HG03520 (cell line): ENCODE measurements at regions not wholly inside any gene's neighbourhood (a gene's known extent, or its start where the extent isn't known, plus 50 kb on each side); places are given as distances from the start of the nearest gene placed in this dataset.

ENCODE experiments used
- ATAC-seq: cut with Tn5 transposase; IDR thresholded peaks from one replicate; pipeline ENCODE4 v1.9.1; 2021; ENCODE audit warnings: mild to moderate bottlenecking, moderate library complexity; ENCODE audit not compliant: unreplicated experiment

DNA sequence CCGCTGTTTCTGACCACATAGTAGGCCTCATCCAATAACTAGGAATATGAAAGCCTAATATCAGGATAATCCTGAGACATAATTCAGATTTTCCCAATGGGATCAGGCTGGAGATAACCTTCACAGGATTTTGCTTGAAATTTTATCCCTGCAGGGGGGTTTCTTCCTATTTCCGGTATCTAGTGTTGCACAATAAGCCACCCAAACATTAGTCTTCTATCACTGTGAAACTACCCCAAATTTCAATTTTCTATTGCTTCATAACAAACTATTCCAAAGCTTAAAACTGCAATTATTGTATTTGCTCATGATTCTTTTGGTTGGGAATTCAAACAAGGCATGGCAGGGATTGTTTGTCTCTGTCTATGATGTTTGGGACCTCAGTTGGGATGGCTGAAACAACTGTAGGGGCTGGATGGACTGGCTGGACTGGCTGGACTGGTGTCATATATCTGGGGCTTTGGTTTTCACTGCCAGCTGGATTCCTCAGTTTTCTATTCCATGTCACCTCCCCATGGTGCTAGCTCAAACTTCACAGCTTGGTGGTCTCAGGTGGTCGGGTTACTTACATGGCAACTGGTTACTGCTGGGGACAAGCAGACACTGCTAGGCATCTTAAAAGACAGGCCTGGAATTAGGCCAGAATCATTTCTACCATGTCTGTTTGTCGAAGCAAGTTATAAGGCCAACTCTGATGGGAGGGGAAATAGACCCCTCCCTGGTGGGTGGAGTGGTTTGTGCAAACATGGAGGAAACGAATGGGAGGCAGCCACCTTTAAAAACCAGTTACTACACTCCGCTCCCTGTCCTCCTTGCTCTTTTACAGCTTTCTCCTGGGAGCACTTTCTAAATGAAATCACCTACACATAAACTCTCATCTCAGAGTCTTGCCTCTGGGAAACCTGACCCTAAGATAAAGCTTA is 88.2 kb upstream of the STT3B start:
- no peak for ATAC-seq

DNA sequence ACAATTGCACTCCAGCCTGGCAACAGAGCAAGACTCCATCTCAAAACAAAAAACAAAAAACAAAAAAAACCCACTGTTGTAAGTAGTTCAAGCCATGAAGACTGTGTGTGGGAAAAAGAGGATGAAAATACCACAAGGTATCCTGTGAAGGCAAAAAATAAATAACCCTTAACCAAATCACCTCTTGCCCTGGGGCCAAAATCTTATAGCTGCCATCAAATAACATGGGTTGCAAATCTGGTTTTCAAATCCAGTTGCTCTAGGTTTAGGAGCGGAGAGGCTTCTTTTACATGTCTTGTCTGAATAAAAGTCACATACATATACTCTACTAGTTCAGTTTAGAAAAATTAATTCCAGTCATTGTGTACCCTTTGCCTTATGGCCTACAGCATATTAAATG is 87.0 kb upstream of the STT3B start:
- ATAC-seq = no peak

DNA sequence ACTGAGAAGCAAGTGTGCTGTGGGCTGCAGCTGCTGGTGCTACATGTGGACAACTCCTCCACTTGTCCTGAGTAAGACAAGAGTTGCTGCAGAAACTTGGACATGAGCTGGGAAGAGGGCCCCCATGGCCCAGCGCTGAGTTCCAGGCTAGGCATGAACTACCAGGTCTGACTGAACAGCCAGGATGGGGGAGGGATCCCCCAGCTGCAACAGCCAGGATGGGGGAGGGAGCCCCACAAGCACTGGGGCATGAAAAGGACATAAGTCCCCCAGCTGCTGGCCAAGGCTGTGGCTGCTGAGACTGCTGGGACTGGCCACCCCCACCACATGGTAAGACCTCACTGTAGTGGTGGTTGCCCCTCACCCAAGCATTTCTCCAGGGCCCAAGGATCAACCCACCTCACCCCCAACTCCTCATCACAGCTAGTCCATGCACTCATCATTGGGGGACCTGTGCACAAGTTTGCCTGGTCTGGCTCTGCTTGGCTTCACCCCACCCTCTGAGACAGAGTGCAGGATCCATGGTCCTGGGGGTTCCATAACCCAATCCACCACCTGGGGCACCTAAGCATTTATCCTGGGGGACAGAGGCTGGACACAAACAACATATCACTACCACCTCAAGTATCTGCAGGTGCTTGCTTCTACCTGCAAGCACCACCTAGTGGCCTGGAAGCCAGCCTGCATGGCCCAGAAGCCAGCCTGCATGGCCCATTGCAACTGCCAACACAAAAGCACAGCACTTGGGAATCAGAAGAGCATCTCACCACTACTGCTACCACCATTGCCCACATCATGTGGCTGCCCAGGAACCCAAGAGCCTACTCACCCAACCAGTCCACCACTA is 84.5 kb upstream of the STT3B start:
- ATAC-seq = peak; percentile 55

DNA sequence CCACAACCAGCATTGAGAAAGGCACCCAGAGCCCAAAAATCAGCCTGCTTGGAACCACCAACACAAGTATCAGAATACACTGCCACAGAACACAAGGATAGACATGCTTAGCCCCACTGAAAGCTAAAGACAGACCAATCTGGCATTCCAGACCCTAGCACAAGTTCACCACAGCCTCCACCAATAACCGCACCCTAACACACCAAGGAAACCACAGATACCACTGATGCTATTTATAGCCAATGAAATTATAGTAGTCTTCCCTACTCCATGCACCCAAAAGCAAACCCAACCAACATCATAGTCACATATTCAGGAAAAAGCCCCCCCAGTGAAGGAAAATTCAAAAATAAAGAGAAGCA is 83.9 kb upstream of the STT3B start:
- ATAC-seq = no peak

DNA sequence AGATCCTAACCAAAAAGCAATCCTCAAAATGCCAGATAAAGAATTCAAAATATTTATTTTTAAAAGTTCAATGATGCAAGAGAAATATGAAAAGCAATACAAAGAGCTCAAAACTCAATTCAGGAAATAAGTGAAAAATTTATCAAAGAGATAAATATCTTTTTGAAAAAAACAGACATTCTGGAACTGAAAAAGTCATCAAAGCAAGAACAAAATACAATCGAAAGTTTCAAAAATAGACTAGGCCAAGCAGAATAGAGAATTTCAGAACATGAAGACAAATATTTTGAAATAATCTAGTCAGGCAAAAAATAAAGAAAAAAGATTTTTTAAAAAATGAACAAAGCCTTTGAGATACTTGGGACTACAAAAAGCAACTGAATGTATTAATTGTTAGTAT is 83.4 kb upstream of the STT3B start:
- no peak for ATAC-seq

DNA sequence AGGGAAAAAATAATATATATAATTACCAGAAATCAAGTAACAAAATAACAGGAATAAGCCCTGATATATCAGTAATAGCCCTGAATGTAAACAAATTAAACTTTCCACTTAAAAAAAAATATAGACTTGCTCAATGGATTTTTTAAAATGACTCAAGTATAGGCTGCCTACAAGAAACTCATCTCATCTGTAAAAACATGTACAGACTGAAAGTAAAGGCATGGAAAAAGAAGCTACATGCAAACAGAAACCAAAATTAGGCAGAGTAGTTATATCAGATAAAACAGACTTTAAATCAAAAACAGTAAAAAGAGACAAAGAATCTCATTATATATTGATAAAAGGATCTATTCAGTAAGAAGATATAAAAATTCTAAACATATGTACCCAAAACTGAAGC is 82.4 kb upstream of the STT3B start:
- ATAC-seq = no peak

DNA sequence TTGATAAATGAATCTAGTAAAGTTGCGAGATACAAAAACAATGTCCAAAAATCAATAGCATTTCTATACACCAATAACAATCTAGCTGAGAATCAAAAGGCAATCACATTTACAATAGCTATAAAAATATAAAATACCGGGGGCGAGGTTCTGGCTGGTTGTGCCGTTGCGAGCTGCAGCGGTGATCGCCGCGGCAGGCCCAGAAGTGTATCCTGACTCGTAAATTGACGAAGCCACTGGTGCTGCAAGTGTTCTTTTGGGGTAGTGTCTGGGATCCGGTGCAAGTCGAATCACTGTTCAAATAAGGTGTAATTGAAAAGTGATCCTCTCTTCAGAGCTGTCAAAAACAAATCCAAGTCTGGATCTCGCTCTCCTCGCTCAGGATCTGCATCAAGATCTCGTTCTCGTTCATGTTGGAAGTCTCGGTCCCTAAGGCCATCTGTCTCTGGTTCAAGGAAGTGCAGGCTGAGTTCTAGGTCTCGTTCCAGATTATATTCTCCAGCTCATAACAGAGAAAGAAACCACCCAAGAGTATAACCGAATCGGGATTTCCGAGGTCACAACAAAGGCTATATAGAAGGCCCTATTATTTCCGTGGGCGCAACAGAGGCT is 80.1 kb upstream of the STT3B start:
- no peak for ATAC-seq

DNA sequence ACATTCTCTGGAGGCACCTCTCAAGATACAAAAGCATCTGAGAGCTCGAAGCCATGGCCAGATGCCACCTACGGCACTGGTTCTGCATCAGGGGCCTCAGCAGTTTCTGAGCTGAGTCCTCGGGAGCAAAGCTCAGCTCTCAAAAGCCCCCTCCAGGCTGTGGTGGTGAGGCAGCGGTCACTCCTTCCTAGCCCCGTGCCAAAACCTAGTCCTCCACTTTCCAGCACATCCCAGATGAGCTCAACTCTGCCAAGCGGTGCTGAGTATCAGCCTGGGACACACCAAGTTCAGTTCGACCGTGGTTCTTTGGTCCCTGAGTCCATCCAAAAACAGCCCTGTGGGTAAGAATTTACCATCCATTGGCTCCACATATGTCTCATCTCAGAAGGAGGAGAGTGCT is 79.3 kb upstream of the STT3B start:
- no peak for ATAC-seq

DNA sequence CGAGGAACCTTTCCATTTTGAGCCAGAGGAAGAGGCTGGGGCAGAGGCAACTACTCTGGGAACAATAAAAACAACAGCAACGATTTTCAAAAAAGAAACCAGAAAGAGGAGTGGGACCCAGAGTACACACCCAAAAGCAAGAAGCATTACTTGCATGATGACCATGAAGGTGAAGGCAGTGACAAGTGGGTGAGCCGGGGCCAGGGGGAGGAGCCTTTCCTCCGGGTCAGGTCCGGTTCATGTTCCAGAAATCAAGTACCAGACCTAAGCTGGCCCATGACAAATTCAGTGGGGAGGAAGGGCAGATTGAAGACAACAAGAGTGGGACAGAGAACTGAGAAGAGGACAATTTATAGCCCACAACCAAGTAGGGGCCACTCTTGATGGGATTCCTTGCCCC is 77.2 kb upstream of the STT3B start:
- ATAC-seq = no peak

DNA sequence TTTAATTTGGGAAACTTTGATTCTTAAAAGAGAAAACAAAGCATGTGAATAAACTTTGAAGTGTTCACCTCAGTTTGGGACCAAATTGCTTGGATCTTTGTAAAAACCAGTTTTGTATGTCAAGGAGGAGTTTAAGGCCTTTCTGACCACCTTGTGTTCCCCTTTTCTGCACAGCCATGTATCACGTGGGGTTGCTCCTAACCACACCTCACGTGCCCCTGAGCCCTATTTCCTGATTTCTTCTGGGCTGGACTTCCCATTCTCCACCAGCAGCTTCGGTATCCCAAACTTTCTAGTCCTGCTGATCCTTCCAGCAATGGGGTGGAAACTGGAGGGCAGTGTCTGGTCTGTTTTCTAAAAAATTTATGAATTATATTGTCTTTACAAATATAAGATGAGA is 76.4 kb upstream of the STT3B start:
- ATAC-seq = no peak

DNA sequence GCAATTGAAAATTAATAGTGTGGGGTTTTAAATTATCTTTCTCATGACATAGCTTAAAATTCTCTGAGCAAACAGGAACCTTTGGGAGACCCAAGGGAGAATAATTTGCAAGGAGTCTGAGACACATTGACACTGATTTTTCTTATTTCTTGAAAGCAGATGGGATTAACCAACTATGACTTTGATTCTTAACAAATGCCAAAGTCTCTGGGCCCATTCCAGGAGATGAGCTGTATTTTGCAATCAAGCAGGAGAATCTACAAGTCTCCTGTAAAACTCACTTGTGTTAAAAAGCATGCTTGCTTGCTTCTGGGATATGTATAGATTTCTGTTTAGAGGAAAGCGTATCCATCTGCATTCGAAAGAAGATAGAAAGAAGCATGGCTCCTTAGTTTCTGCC is 71.3 kb upstream of the STT3B start:
- ATAC-seq = no peak

DNA sequence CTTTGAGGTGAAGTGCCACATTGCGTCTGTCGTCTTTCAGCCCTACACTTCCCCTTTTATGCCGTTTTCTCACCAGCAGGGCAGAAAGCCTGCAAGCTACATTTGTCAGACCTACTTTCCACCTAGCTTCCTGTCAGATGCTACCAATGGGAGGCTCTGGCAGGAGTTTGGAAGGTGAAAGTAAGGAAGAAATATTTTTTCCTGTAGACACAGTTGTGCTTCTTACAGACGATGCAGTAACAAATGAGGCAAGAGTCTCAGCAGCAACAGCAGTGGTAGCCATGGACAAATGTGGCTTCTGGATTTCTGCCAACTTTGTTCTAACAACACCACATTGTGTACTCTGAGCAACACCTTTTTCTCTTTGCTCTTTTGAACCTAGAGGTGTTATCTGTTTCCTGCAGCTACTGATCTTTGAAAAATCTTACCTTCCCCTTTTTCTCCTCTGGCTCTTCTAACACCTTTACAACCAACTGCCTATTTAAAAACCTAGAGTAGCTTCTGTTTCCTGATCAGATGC is 70.6 kb upstream of the STT3B start:
- ATAC-seq = peak; percentile 94

DNA sequence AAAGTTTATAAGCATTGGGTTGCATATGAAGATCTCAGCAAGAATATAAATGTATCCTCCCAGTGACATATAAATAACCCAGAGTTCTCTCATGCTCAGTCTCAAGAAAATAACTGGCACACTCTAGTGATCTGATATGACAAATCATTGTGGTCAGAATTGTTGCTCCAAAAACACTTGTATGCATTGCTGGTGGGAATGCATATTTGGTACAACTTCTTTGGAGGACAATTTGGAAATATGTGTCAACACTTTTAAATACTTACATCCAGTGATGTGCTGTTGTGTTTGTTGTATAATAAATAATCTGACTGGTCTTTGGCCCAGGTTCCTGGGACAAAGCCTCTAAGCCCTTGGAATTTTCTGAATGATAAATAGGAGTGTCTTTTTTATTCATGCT is 66.7 kb upstream of the STT3B start:
- no peak for ATAC-seq

DNA sequence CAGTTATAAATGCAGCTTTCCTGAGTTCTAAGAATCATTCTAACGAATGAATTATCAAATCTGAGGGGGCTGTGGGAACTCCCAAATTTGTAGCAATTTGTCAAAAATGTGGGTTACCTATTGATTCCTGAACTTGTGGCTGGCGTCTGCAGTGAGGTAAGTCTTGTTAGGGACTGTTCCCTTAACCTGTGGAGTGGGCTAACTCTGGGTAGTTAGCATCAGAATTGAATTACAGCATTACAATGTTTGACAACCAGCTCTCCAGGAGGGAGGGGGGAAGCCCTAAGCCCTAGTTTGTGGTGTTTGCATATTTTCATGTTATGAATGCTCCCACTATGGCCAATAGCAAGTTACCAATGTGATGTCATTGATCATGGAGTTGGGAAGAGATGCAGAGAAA is 65.9 kb upstream of the STT3B start:
- ATAC-seq = no peak

DNA sequence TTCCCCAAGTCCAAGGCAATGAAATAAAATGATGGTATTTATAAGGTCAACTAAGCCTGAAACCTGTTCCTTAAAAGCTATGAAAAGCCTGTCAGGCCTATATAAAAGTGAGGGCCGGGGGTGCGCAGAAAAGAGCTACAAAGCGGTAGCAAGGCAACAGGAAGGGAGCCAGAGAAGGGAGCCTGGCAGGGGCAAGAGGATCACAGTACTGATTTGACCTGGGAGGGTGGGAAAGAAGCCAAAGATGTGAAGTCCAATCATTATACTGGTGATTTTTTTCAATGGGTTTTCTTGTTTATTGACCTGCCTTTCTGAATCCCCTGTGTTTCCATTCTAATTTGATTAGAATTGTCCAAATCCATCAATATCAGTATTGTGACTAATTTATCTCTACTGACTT is 64.3 kb upstream of the STT3B start:
- ATAC-seq = no peak

DNA sequence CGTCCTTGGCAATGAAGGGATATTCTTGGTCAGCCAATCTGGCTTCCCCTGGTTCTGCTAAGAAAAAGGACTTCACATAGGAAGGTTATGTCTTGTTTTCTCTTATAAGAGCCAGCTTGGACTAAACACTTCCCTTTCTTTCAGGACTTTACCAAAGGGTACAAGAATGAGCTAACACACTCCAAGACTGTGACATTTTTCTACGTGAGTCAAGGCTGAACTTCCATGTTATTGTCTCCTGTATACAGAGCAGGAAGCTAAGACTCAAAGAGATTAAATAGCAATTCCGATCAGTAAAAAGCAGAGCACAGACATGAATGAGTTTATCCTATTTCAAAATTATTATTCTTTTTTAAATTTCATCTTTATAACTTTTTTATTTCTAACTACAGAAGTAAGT is 63.3 kb upstream of the STT3B start:
- no peak for ATAC-seq

DNA sequence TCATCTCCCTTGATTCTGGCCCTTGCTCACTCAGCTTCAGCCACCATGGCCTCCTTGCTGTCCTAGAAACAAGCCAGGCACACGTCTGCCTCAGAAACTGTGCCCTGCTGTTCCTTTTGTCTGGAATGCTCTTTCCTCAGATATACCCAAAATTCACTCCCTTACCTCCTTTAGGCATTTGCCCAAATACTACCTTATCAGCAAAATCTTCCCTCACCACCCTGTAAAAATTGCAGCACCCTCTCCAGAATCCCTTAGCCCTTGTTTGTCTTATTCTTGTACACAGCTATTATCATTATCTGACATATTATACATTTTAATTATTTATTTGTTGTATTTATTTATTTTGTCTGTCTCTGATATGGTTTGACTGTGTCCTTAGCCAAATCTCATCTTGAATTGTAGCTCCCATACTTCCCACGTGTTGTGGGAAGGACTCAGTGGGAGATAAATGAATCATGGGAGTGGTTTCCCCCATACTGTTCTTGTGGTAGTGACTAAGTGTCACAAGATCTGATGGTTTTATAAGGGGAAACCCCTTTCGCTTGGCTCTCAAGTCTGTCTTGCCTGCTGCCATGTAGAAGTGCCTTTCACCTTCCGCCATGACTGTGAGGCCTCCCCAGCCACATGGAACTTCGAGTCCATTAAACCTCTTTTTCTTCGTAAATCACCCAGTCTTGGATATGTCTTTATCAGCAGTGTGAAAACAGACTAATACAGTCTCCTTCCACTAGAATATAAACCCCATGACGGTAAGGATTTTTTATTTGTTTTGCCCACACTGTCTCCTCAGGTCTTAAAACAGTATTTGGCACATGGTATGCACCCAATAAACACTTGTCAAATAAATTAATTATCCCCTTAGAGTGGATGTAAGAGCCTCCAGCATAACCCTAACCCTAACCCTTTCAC is 60.0 kb upstream of the STT3B start:
- ATAC-seq = no peak

DNA sequence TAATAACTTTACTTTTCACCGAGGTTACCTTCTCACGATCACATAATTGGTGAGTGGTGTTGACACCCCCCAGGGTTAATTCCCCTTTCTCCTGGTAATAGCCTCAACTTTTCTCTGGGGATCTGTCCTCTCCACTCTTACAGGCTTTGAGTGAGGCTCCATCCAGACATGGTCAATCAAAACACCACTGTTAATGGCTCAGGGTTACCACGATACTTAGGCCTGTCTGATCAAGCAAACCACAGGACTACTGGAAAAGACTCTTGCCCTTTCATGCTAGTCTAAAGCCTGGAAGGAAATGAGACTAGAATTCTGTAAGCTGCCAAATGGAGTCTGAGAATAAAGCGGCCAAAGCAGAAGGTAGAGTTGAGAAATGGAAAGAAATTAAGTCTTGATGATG is 56.5 kb upstream of the STT3B start:
- ATAC-seq = no peak

DNA sequence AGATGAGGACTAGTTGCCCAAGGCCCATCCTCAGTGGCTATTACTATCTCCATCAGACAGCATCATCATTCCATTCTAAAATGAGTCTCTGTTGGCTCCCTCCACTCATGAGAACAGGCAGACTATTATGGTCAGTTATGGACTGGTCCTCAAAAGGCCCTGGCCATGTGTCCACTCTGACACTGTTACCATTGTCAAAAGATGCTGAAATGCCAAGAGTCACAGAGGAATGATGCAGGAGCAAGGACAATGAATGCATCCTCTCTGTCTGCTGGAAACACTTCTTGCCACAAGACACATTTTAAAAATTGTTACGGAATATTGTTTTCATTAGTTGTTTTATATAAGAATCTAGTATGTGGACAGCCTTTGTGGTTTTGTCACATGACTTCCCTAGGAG is 53.3 kb upstream of the STT3B start:
- ATAC-seq = no peak

DNA sequence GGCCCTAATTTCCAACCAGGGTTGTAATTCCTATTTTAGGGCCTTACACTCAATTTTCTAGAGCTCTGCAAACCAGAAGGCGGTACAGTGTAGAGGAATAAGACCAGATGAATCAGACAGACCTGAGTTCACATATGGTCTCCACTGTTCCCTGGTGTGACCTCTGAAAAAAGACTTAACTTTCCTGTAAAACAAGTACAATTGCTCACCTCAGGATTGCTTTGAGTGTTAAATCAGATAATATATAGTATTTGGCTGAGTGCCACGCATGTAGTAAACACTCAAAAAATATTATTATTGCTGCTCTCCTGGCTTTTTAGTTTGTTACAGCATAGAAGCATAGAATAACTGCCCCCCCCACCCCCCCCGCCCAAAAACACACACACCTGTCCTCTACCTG is 51.0 kb upstream of the STT3B start:
- no peak for ATAC-seq
